Subcutaneous abdominal adipose tissue (tissue), 5 donors: ENCODE measurements at regions not wholly inside any gene's neighbourhood (a gene's known extent, or its start where the extent isn't known, plus 50 kb on each side); places are given as distances from the start of the nearest gene placed in this dataset.

ENCODE experiments used
- H3K27ac ChIP-seq: one replicate; pipeline ENCODE4 v1.7.0; 2013; ENCODE audit warnings: low read depth, mild to moderate bottlenecking, inconsistent platforms, low read length, moderate library complexity
- H3K27me3 ChIP-seq, 5 donors: one replicate each; pipeline ENCODE4 v1.7.0; 2013; ENCODE audit warnings: low read length in 5 of 5, inconsistent platforms in 1 of 5; ENCODE audit not compliant: control insufficient read depth in 5 of 5, insufficient read depth in 4 of 5
- H3K36me3 ChIP-seq, 5 donors: one replicate each; pipeline ENCODE4 v1.7.0; 2013; ENCODE audit warnings: low read length in 5 of 5; ENCODE audit not compliant: control insufficient read depth in 5 of 5, insufficient read depth in 5 of 5
- H3K4me1 ChIP-seq, 5 donors: one replicate each; pipeline ENCODE4 v1.7.0; 2013; ENCODE audit warnings: low read length in 5 of 5, mild to moderate bottlenecking in 3 of 5, moderate library complexity in 1 of 5; ENCODE audit not compliant: control insufficient read depth in 5 of 5, insufficient read depth in 5 of 5
- H3K4me3 ChIP-seq, 5 donors: one replicate each; pipeline ENCODE4 v1.7.0; 2013; ENCODE audit warnings: low read length in 5 of 5, low read depth in 1 of 5
- H3K9ac ChIP-seq, 5 donors: one replicate each; pipeline ENCODE4 v1.7.0; 2013; ENCODE audit warnings: low read length in 5 of 5, mild to moderate bottlenecking in 4 of 5, moderate library complexity in 3 of 5
- H3K9me3 ChIP-seq, 5 donors: one replicate each; pipeline ENCODE4 v1.7.0; 2013; ENCODE audit warnings: low read length in 5 of 5; ENCODE audit not compliant: control insufficient read depth in 5 of 5
- donor health status: healthy.
- donor health status: healthy.
- donor health status: healthy.
- donor health status: healthy.
- donor health status: healthy.

DNA sequence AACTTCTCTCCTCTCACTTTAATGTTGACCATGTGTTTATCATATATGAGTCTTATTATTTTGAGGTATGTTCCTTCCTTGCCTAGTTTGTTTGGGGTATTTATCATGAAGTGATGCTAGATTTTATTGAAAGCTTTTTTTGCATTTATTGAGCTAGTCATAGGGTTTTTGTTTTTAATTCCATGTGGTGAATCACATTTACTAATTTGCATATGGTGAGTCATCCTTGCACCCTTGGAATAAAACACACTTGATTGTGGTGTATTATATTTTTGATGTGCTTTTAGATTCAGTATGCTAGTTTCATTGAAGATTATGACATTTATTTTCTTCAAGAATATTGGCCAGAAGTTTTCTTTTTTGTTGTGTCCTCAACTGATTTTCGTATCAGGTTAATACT lies 464.6 kb downstream of the PCDH18 start:
- no peaks in the 10 kb centered on the region for H3K4me1 ChIP-seq
- H3K9ac ChIP-seq = no peak overlapping the region
- H3K9me3 ChIP-seq = peaks cover 0 to 2% (median 0%) of the 10 kb centered on the region in 5 donors
- H3K27me3 ChIP-seq = no peaks in the 10 kb centered on the region
- no peaks in the 10 kb centered on the region for H3K36me3 ChIP-seq
- no peak overlapping the region for H3K4me3 ChIP-seq
- no peak overlapping the region for H3K27ac ChIP-seq

DNA sequence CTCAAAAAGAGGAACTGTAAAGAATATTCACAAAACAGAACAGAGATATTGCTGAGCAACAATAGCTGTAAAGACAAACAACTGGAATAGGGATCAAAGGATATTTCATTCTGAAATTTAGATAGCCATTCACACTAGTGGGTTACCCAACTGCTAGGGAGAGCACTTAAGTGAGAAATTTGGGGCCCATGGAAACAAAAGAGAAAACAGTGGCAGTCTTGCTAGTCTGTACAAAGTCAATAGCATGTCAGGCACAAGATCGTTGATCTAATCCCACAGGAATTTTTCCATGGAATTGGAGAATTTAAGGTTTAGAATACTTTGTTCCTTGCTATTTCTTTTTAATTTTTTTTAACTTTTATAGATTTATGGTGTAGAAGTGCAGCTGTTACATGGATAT lies 467.0 kb downstream of the PCDH18 start:
- Histone ChIP-seq H3K27me3 (no peaks in the 10 kb centered on the region), H3K36me3 (no peaks in the 10 kb centered on the region), H3K9ac (no peak overlapping the region), H3K4me1 (no peaks in the 10 kb centered on the region), H3K4me3 (no peak overlapping the region), H3K9me3 (peaks cover 0 to 2% (median 0%) of the 10 kb centered on the region in 5 donors), H3K27ac (no peak overlapping the region)

DNA sequence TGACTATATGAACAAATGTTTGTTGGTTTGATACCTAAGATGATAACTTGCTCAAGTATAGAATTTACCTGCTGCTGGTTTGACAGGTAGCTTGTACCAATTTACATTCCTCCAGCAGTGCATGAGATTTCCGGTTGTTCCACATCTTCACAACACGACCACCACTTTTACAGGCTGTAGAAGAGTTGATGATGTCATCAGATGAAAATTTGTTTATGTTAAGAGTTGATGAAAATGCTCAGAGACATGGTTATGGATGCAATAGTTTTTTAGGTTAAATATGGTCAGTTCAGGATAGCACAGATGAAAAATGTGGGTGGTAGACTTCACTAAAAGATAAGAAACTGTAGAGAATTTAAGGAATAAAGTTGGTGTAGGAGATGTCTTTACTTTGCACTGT lies 468.3 kb downstream of the PCDH18 start:
- H3K4me3 ChIP-seq = no peak overlapping the region
- H3K4me1 ChIP-seq = no peaks in the 10 kb centered on the region
- H3K36me3 ChIP-seq = no peaks in the 10 kb centered on the region
- no peak overlapping the region for H3K27ac ChIP-seq
- no peaks in the 10 kb centered on the region for H3K27me3 ChIP-seq
- H3K9ac ChIP-seq = no peak overlapping the region
- peaks cover 0 to 2% (median 0%) of the 10 kb centered on the region in 5 donors for H3K9me3 ChIP-seq

DNA sequence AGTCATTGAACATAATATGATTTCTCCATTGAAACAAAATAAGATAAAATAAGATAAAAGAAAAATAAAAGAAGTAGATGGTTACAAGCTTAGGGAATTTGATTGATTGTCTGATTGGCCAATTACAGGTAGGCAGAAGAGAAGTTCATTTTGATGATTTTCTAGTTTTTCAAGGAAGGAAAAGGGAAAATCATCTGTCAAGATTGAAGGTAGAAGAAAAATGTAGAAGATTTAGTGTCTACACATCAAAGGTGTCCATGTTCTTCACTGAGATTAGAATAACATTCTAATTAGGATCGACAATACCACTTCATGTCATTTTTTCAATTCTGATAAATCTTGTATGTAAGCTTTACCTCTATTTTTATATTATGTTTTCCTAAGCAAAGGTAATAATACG lies 489.1 kb downstream of the PCDH18 start:
- H3K4me3 ChIP-seq = no peak overlapping the region
- H3K9ac ChIP-seq = no peak overlapping the region
- no peaks in the 10 kb centered on the region for H3K4me1 ChIP-seq
- no peak overlapping the region for H3K27ac ChIP-seq
- no peaks in the 10 kb centered on the region for H3K36me3 ChIP-seq
- no peaks in the 10 kb centered on the region for H3K27me3 ChIP-seq
- H3K9me3 ChIP-seq = no peaks in the 10 kb centered on the region

DNA sequence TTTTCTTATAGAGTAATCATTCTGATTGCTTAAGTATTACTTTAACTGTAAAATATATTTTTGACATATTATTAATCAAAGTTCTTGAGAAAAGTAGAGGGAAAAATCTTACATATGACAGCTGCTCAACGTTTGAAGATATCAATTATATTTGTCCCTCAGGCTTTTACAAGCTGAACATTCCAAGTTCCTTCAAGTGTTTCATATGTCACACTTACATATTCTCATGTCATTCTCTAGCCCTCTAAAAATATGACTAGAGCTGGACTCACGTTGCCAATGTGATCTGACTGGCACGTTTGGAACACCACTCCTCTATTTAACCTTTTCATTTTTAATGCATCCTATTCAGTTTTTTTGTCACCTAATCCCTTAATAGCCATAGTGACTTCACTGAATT lies 492.9 kb downstream of the PCDH18 start:
- Histone ChIP-seq H3K27me3 (no peaks in the 10 kb centered on the region), H3K36me3 (no peaks in the 10 kb centered on the region), H3K9ac (no peak overlapping the region), H3K27ac (no peak overlapping the region), H3K4me3 (no peak overlapping the region), H3K9me3 (no peaks in the 10 kb centered on the region), H3K4me1 (no peaks in the 10 kb centered on the region)

GRCh38 chr4:137032222-137032621 lies 500.1 kb downstream of the PCDH18 start:
- H3K9me3 ChIP-seq = no peaks in the 10 kb centered on the region
- H3K27ac ChIP-seq = no peak overlapping the region
- H3K4me3 ChIP-seq = no peak overlapping the region
- H3K27me3 ChIP-seq = no peaks in the 10 kb centered on the region
- no peak overlapping the region for H3K9ac ChIP-seq
- H3K36me3 ChIP-seq = no peaks in the 10 kb centered on the region
- no peaks in the 10 kb centered on the region for H3K4me1 ChIP-seq

DNA sequence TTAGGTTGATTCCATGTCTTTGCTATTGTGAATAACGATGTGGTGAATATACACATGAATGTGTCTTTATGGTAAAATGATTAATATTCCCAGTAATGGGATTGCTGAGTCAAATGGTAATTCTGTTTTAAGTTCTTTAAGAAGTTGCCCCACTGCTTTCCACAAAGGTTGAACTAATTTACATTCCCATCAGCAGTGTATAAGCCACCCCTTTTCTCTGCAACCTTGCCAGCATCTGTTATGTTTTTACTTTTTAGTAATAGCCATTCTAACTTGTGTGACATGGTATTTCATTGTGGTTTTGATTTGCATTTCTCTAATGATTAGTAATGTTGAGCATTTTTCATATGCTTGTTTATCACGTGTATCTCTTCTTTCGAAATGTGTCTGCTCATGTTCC lies 503.3 kb downstream of the PCDH18 start:
- Histone ChIP-seq H3K36me3 (no peaks in the 10 kb centered on the region), H3K4me1 (no peaks in the 10 kb centered on the region), H3K27me3 (no peaks in the 10 kb centered on the region), H3K27ac (no peak overlapping the region), H3K9me3 (no peaks in the 10 kb centered on the region), H3K9ac (no peak overlapping the region), H3K4me3 (no peak overlapping the region)

DNA sequence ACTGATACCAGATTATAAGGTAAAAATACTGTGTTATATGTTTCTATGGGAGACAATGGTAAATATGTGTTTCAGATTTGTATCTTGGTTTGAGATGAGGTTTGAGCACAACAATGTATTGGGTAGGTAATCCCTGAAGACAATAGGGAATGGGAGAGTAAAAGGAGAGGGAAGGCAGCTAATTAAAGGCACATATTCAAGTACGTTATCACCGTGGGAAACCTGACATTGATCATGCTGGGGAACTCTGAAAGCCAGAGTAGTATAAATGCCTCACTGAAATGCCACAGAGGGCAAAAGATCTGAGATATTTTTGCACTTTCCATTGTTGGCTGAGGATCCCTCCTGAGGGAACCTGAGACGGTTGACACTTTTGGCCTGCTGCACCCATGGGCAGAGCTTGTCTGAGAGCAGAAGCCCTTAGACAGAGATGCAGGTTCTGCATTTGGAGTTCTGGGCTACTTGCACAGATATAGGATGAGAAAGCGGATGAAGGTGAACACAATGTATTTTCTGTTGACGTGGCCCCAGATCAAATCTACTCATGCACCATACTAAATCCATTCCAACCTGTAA lies 506.7 kb downstream of the PCDH18 start:
- no peaks in the 10 kb centered on the region for H3K36me3 ChIP-seq
- no peaks in the 10 kb centered on the region for H3K4me1 ChIP-seq
- H3K4me3 ChIP-seq = no peak overlapping the region
- H3K9ac ChIP-seq = no peak overlapping the region
- H3K27ac ChIP-seq = no peak overlapping the region
- no peaks in the 10 kb centered on the region for H3K9me3 ChIP-seq
- H3K27me3 ChIP-seq = no peaks in the 10 kb centered on the region

GRCh38 chr4:137015426-137016409 lies 516.6 kb downstream of the PCDH18 start:
- Histone ChIP-seq H3K27ac (no peak overlapping the region), H3K9me3 (no peaks in the 10 kb centered on the region), H3K27me3 (no peaks in the 10 kb centered on the region), H3K4me1 (no peaks in the 10 kb centered on the region), H3K9ac (no peak overlapping the region), H3K36me3 (no peaks in the 10 kb centered on the region), H3K4me3 (no peak overlapping the region)

DNA sequence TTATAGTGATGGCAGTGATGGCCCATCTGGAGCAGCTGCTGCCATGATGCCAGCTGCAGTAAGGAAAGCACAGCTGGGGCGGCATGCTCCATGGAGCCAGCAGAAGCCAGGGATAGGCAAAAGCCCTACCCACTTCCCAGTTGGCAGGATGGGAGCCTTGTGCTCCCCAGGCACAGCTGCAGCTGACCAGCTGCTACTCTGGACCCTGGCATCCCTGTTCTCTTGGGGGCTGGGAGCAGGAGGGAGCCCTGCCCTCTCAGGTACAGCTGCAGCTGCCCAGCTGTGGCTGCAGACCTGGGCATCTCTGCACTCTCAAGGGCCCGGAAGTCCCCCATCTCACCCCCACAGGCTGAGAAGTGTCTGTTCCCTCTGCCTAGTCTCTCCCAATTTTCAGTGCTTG lies 531.9 kb downstream of the PCDH18 start:
- Histone ChIP-seq H3K4me1 (no peaks in the 10 kb centered on the region), H3K4me3 (no peak overlapping the region), H3K36me3 (no peaks in the 10 kb centered on the region), H3K27me3 (no peaks in the 10 kb centered on the region), H3K9me3 (peaks cover 0 to 11% (median 5%) of the 10 kb centered on the region in 5 donors), H3K9ac (no peak overlapping the region), H3K27ac (no peak overlapping the region)
